Nephron progenitor cell (in vitro differentiated cells): ENCODE measurements at regions not wholly inside any gene's neighbourhood (a gene's known extent, or its start where the extent isn't known, plus 50 kb on each side); places are given as distances from the start of the nearest gene placed in this dataset.
"Not testable (repeated sequence)": the region's sequence is repeated elsewhere in the genome, so short reads cannot be mapped to it uniquely, and the experiment has no call there.

Experiments
- DNase-seq: peaks from one replicate; pipeline ENCODE4 v3.0.0; 2021
- H3K27ac Mint-ChIP-seq: 2 replicates; pipeline ENCODE4 v1.8.0; 2021; ENCODE audit warnings: mild to moderate bottlenecking, moderate library complexity, mixed read lengths
- H3K27me3 Mint-ChIP-seq: 2 replicates; pipeline ENCODE4 v1.8.0; 2021; ENCODE audit warnings: mild to moderate bottlenecking, low read depth, mixed read lengths; ENCODE audit not compliant: poor library complexity
- H3K36me3 Mint-ChIP-seq: 2 replicates; pipeline ENCODE4 v1.8.0; 2021; ENCODE audit warnings: low read depth, mixed read lengths
- H3K4me1 Mint-ChIP-seq: 2 replicates; pipeline ENCODE4 v1.8.0; 2021; ENCODE audit warnings: mixed read lengths
- H3K4me3 Mint-ChIP-seq: 2 replicates; pipeline ENCODE4 v1.8.0; 2021; ENCODE audit warnings: mild to moderate bottlenecking, moderate library complexity, mixed read lengths
- H3K9me3 Mint-ChIP-seq: 2 replicates; pipeline ENCODE4 v1.8.0; 2021; ENCODE audit warnings: mild to moderate bottlenecking, moderate library complexity, mixed read lengths
- CTCF ChIP-seq: fragments of 200-600 bp; sonication (generic); IDR thresholded peaks from 2 replicates; pipeline ENCODE4 v1.5.0; 2021; ENCODE audit warnings: antibody characterized with exemption

GRCh38 chr14:22494486-22495135 lies 94.4 kb downstream of the DAD1 start:
- no peaks in the 10 kb centered on the region for H3K36me3 Mint-ChIP-seq
- DNase-seq = no peak
- no peak overlapping the region for H3K27ac Mint-ChIP-seq
- no peak for TF ChIP-seq CTCF
- no peaks in the 10 kb centered on the region for H3K9me3 Mint-ChIP-seq
- no peak overlapping the region for H3K4me3 Mint-ChIP-seq
- H3K27me3 Mint-ChIP-seq = peaks cover 5% of the 10 kb centered on the region
- H3K4me1 Mint-ChIP-seq = peaks cover 49% of the 10 kb centered on the region

GRCh38 chr14:22493753-22494152 lies 95.3 kb downstream of the DAD1 start:
- Mint-ChIP-seq H3K36me3 (no peaks in the 10 kb centered on the region), H3K4me3 (no peak overlapping the region), H3K9me3 (no peaks in the 10 kb centered on the region), H3K27me3 (peaks cover 5% of the 10 kb centered on the region), H3K27ac (no peak overlapping the region), H3K4me1 (peaks cover 48% of the 10 kb centered on the region)
- no peak for DNase-seq
- no peak for TF ChIP-seq CTCF

GRCh38 chr14:22492622-22493542 lies 96.1 kb downstream of the DAD1 start:
- H3K4me3 Mint-ChIP-seq = no peak overlapping the region
- H3K9me3 Mint-ChIP-seq = no peaks in the 10 kb centered on the region
- DNase-seq = no peak
- H3K36me3 Mint-ChIP-seq = no peaks in the 10 kb centered on the region
- H3K4me1 Mint-ChIP-seq = peaks cover 46% of the 10 kb centered on the region
- H3K27ac Mint-ChIP-seq = no peak overlapping the region
- H3K27me3 Mint-ChIP-seq = peaks cover 5% of the 10 kb centered on the region
- TF ChIP-seq CTCF = no peak

GRCh38 chr14:22491683-22492621 lies 97.1 kb downstream of the DAD1 start:
- no peak for TF ChIP-seq CTCF
- Mint-ChIP-seq H3K9me3 (no peaks in the 10 kb centered on the region), H3K27ac (no peak overlapping the region), H3K36me3 (no peaks in the 10 kb centered on the region), H3K4me1 (peaks cover 40% of the 10 kb centered on the region), H3K4me3 (no peak overlapping the region), H3K27me3 (peaks cover 5% of the 10 kb centered on the region)
- DNase-seq = no peak

GRCh38 chr14:22491053-22491452 lies 98.0 kb downstream of the DAD1 start:
- H3K4me1 Mint-ChIP-seq = peaks cover 43% of the 10 kb centered on the region

More at GRCh38 chr14:22491053-22491452, 98.0 kb downstream of the DAD1 start:
- H3K27ac Mint-ChIP-seq, DNase-seq, H3K27me3 Mint-ChIP-seq, H3K36me3 Mint-ChIP-seq, H3K9me3 Mint-ChIP-seq, H3K4me3 Mint-ChIP-seq: not testable (repeated sequence)
